Bronchial epithelial cell (primary cell): ENCODE measurements at regions not wholly inside any gene's neighbourhood (a gene's known extent, or its start where the extent isn't known, plus 50 kb on each side); places are given as distances from the start of the nearest gene placed in this dataset.

Source experiments
- DNase-seq: peaks from one replicate; pipeline ENCODE4 v3.0.0-alpha.2; 2010; ENCODE audit warnings: low read depth
- FAIRE-seq: peaks from 2 replicates; lab custom pipeline; 2011; peaks lifted over from hg19 to GRCh38; lab: Jason Lieb, UNC
- H3K27me3 ChIP-seq: 2 replicates; pipeline ENCODE4 v1.5.1; 2011; ENCODE audit warnings: low read length; ENCODE audit not compliant: control insufficient read depth, insufficient read depth
- H3K36me3 ChIP-seq: 2 replicates; pipeline ENCODE4 v1.5.1; 2011; ENCODE audit warnings: low read length; ENCODE audit not compliant: control insufficient read depth, insufficient read depth
- H3K4me3 ChIP-seq: 2 replicates; pipeline ENCODE4 v1.5.1; 2011; ENCODE audit warnings: mild to moderate bottlenecking, low read depth, low read length, control low read depth
- CTCF ChIP-seq: IDR thresholded peaks from 2 replicates; pipeline ENCODE4 v1.5.1; 2011; ENCODE audit warnings: mild to moderate bottlenecking, moderate library complexity, low read length, control low read depth, inconsistent platforms; ENCODE audit not compliant: insufficient read depth, severe bottlenecking

GRCh38 chr2:67304300-67304890 is 92.7 kb upstream of the ETAA1 start:
- TF ChIP-seq CTCF: no peak
- Histone ChIP-seq H3K36me3 (no peaks in the 10 kb centered on the region), H3K4me3 (no peak overlapping the region), H3K27me3 (no peaks in the 10 kb centered on the region)
- no peak for FAIRE-seq
- no peak for DNase-seq

GRCh38 chr2:67309281-67309680 is 87.9 kb upstream of the ETAA1 start:
- peak; percentile 56 for DNase-seq
- no peak for TF ChIP-seq CTCF
- FAIRE-seq: no peak
- Histone ChIP-seq H3K27me3 (no peaks in the 10 kb centered on the region), H3K4me3 (no peak overlapping the region), H3K36me3 (no peaks in the 10 kb centered on the region)

GRCh38 chr2:67311536-67311935 is 85.6 kb upstream of the ETAA1 start:
- Histone ChIP-seq H3K27me3 (no peaks in the 10 kb centered on the region), H3K4me3 (no peak overlapping the region), H3K36me3 (no peaks in the 10 kb centered on the region)
- no peak for TF ChIP-seq CTCF
- DNase-seq (peak; percentile 85), FAIRE-seq (no peak)

GRCh38 chr2:67312871-67313270 is 84.3 kb upstream of the ETAA1 start:
- no peak for TF ChIP-seq CTCF
- FAIRE-seq: peak; percentile 28
- no peak for DNase-seq

DNA sequence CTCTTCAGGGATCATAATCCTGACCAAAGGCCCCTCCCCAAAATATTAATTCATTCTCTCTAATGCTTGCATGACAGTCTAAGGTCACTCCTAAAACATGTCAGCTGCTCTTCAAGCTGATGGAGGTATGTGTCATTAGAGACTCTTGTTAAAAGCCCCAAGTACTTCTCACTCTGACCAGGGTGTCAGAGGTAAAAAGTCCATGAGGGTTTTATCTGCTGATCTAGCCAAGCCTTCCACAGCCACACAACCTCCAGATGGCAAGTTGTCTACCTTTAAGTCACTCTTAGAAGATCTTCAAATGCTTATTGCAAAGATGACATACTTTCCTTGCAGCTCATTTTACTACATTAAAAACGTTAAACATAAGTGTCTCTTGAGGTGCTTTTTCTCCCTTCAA is 83.6 kb upstream of the ETAA1 start:
- DNase-seq (no peak), FAIRE-seq (no peak)
- Histone ChIP-seq H3K27me3 (no peaks in the 10 kb centered on the region), H3K4me3 (no peak overlapping the region), H3K36me3 (no peaks in the 10 kb centered on the region)
- no peak for TF ChIP-seq CTCF

More at GRCh38 chr2:67312871-67313270, 84.3 kb upstream of the ETAA1 start:
- Histone ChIP-seq H3K27me3 (no peaks in the 10 kb centered on the region), H3K36me3 (no peaks in the 10 kb centered on the region), H3K4me3 (no peak overlapping the region)

DNA sequence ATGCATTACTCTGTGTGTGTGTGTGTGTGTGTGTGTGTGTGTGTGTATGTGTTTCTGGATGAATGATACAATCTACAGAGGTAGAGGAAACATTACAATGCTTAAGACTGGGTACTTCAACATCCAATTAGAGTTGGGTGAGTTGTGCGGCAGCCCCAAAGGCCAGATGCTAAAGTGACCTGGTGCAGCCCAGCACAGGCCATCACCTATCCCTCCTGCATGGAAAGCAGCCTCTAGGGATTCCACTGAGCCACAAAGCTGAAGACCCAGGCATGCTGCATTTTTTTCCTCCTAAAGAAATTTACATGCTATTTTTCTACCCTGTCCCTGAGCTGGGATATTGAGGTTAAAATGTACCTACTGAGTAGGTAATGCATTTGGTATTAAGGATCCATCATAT is 79.1 kb upstream of the ETAA1 start:
- no peak for TF ChIP-seq CTCF
- no peaks in the 10 kb centered on the region for H3K36me3 ChIP-seq
- DNase-seq: no peak
- FAIRE-seq: no peak
- no peak overlapping the region for H3K4me3 ChIP-seq
- no peaks in the 10 kb centered on the region for H3K27me3 ChIP-seq
